Cardiac fibroblast (primary cell): ENCODE measurements at regions not wholly inside any gene's neighbourhood (a gene's known extent, or its start where the extent isn't known, plus 50 kb on each side); places are given as distances from the start of the nearest gene placed in this dataset.

ENCODE experiments used
- DNase-seq, 2 donors: peaks; one replicate each; pipeline versions ENCODE4 v3.0.0 to v3.0.0-alpha.2; 2010; ENCODE audit warnings: low read depth in 2 of 2
- H3K4me3 ChIP-seq, 2 donors: replicated peaks in 1 of 2; 1 replicate in 1 of 2; 2 replicates in 1 of 2; pipeline ENCODE4 v1.5.1; 2011; ENCODE audit warnings: low read depth in 2 of 2, low read length in 2 of 2, mild to moderate bottlenecking in 2 of 2, moderate library complexity in 1 of 2
- TF ChIP-seq, protein P1 (sequence below): IDR thresholded peaks from one replicate; pipeline ENCODE4 v1.5.1; 2011; ENCODE audit warnings: low read depth, mild to moderate bottlenecking, low read length, inconsistent platforms

DNA sequence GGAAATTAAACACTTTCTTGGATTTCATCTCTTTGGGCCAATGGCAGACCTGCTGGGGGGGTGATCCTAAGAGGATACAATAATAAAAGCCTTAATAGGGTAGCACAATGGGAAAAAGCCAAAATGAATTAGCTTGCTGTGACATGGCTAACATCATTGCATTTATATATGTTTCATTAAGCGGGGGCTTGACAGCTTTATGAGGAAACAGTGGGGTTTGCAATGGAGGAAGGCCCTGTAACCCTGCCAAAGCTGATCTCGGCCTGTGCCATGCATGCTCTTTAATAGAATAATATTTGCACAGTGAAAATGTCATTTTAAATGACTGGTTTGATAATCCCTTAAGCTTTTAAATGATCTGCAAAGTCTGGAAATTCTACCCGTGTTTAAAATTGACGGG, 291.5 kb downstream of the SLC4A3 start:
- H3K4me3 ChIP-seq, result no peak overlapping the region
- DNase-seq, result no peak
- TF ChIP-seq, protein P1, sequence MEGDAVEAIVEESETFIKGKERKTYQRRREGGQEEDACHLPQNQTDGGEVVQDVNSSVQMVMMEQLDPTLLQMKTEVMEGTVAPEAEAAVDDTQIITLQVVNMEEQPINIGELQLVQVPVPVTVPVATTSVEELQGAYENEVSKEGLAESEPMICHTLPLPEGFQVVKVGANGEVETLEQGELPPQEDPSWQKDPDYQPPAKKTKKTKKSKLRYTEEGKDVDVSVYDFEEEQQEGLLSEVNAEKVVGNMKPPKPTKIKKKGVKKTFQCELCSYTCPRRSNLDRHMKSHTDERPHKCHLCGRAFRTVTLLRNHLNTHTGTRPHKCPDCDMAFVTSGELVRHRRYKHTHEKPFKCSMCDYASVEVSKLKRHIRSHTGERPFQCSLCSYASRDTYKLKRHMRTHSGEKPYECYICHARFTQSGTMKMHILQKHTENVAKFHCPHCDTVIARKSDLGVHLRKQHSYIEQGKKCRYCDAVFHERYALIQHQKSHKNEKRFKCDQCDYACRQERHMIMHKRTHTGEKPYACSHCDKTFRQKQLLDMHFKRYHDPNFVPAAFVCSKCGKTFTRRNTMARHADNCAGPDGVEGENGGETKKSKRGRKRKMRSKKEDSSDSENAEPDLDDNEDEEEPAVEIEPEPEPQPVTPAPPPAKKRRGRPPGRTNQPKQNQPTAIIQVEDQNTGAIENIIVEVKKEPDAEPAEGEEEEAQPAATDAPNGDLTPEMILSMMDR, result no peak

DNA sequence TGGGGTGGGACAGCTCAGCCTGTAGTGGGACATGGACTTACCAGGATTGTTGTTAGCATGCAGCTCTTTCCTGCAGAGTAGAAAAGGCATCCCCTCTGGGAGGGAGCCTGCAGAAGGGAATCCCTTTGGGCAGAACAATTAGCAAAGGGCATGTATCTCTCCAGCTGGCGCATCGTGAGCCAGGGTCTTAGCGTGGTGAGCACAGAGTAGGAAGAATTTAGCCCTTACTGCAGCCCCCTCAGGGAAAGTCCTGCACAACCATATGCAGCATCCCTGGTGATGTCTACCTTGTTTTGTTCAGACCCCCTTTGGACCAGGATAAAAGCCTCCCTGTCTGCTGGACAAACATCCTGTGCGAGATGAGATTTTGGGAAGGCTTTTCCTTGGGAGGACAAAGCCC, 292.1 kb downstream of the SLC4A3 start:
- no peak overlapping the region for H3K4me3 ChIP-seq
- DNase-seq, result no peak
- TF ChIP-seq, protein P1, result no peak

DNA sequence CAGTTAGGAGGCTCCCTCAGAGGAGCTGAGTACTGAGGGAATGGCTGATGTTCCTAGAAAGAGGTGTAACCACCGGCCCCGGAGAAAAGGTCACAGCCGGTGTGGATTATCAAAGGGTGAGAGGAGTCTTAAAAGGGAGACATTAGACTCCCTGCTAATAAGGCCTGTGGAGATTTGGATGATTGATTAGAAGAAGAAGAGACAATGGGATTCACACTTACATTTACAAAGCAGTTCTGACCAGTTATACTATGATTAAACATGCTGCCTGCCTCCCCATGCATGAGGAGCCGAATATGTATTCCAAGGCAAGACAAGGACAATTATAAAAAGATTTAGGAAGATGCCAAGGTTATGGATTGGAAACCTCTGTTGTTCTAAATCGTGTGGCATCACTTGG, 302.4 kb downstream of the SLC4A3 start:
- no peak overlapping the region for H3K4me3 ChIP-seq
- DNase-seq, result no peak
- TF ChIP-seq, protein P1, result no peak

DNA sequence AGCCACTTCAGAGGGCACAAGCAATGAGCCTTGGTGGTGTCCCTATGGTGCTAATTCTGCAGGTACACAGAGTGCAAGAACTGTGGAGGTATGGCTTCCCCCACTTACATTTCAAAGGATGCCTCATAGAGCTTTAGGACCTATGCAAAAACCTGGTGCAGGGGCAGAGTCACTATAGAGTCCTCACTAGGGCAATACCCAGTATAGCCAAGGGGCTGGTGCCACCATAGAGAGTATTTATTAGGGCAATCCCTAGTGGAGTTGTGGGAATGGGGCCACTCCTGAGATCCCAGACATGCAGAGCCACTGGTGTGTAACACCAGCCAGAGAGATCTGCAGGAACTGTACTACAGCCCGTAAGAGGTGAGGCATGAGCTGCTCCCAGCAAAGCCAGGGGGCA, 312.2 kb downstream of the SLC4A3 start:
- TF ChIP-seq, protein P1, result no peak
- H3K4me3 ChIP-seq, result no peak overlapping the region
- DNase-seq, result no peak

DNA sequence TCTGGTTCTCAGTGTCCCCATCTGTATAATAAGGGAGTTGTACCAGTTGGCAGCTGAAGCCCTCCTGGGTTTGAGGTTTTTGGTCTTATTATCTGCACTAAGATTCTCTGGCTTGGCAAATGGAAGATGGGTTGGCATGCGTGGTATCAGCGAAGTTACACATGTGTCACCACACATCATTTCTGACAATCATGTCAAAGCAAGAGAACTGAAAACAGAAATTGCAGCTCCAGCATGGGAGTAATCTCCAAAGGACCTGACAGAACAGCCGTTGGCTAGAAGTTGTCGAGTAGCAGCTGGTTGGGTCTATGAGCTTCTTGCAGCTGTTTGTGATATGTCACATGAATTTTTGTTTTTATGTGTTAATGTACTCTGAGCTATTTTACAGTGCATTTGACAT, 317.4 kb downstream of the SLC4A3 start:
- no peak for DNase-seq
- H3K4me3 ChIP-seq, result no peak overlapping the region
- TF ChIP-seq, protein P1, result no peak

DNA sequence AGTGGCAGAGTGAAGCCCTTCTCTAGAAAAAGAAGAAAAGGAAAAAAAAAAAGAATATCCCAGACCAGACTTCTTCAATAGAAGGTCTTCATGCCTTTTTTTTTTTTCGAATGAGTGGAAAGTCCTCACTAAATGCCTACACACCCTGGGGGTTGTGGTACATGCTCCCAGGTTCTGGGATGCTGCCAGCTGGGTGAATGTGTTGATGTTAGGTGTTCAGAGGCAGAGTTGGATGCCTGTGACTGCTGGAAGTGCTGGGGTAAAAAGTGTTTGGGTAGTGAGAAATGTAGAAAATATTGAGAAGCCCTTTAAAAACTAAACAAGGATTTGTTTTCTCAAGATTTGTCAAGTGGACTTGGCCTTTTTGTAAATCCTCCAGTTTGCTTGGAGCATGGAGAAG, 318.6 kb downstream of the SLC4A3 start:
- no peak for DNase-seq
- H3K4me3 ChIP-seq, result no peak overlapping the region
- TF ChIP-seq, protein P1, result no peak

DNA sequence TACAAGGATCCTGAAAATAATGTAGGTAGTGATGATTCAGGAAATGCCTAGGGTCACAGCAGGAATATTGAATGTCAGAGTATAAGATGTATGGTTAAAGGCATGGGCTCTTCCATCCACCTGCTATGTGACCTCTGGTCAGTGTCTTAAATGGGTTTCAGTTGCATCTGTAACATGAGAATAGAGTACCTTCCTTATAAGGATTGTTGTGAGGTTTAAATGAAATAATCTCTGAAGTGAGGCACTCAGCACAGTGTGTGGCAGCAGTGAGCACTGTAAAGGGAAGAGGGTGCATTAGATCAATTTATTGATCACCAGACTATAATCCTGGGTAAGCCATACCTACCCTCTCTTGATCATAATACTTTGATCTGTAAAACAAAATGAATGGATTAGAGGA, 319.1 kb downstream of the SLC4A3 start:
- DNase-seq, result no peak
- TF ChIP-seq, protein P1, result no peak
- no peak overlapping the region for H3K4me3 ChIP-seq
